ENCODE measurements at regions not wholly inside any gene's neighbourhood (a gene's known extent, or its start where the extent isn't known, plus 50 kb on each side); places are given as distances from the start of the nearest gene placed in this dataset.

DNA sequence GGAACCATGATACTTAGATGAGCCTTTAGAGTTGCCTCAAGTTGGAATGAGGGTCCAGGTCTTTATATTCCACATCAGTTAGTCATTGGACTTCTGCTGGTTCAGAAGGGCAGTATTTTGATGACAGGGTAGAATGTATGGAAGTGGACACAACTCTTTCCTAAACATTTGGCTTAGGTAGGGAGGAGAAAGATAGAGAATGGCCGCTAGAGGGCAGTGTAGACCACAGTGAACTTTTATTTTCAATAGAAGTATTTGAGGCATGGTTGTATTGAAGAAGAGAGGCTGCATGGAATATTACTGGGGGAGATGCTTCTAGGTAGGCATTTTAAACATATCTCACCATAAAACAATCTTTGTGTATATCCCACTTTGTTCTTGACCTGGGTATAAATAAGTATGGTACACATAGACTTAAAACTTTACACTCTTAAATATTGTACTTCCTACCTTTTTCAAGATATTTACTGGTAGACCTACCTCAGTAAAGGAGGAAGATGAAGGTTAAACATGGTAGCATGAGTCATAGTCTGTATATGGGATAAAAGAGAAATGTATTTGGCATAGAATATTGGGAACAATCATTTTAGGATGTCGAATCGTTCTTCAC is 497.6 kb upstream of the FAM98A start:
- no peaks in the 10 kb centered on the region for H3K27me3 ChIP-seq (ENCODE audit: insufficient read depth, low read depth, low read length)
- H3K4me3 ChIP-seq (ENCODE audit: low read length) = no peak overlapping the region
- H3K9me2 ChIP-seq (ENCODE audit: insufficient read depth, low read length) = no peaks in the 10 kb centered on the region
- TF ChIP-seq POLR2AphosphoS5 (IDR thresholded peaks at IDR 0.05) = no peak
- no peak for TF ChIP-seq EZH2 (IDR thresholded peaks at IDR 0.05; ENCODE audit: borderline replicate concordance, insufficient read depth, low read length, poor library complexity, severe bottlenecking)
- TF ChIP-seq SMC3 (conservative IDR thresholded peaks at IDR 0.05; ENCODE audit: poor library complexity) = peak; percentile 78
- TF ChIP-seq, protein P1, sequence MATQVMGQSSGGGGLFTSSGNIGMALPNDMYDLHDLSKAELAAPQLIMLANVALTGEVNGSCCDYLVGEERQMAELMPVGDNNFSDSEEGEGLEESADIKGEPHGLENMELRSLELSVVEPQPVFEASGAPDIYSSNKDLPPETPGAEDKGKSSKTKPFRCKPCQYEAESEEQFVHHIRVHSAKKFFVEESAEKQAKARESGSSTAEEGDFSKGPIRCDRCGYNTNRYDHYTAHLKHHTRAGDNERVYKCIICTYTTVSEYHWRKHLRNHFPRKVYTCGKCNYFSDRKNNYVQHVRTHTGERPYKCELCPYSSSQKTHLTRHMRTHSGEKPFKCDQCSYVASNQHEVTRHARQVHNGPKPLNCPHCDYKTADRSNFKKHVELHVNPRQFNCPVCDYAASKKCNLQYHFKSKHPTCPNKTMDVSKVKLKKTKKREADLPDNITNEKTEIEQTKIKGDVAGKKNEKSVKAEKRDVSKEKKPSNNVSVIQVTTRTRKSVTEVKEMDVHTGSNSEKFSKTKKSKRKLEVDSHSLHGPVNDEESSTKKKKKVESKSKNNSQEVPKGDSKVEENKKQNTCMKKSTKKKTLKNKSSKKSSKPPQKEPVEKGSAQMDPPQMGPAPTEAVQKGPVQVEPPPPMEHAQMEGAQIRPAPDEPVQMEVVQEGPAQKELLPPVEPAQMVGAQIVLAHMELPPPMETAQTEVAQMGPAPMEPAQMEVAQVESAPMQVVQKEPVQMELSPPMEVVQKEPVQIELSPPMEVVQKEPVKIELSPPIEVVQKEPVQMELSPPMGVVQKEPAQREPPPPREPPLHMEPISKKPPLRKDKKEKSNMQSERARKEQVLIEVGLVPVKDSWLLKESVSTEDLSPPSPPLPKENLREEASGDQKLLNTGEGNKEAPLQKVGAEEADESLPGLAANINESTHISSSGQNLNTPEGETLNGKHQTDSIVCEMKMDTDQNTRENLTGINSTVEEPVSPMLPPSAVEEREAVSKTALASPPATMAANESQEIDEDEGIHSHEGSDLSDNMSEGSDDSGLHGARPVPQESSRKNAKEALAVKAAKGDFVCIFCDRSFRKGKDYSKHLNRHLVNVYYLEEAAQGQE (IDR thresholded peaks at IDR 0.05; ENCODE audit: borderline replicate concordance) = no peak
- no peak for TF ChIP-seq EP300 (conservative IDR thresholded peaks at IDR 0.05; ENCODE audit: poor library complexity, severe bottlenecking)
- TF ChIP-seq, protein P2, sequence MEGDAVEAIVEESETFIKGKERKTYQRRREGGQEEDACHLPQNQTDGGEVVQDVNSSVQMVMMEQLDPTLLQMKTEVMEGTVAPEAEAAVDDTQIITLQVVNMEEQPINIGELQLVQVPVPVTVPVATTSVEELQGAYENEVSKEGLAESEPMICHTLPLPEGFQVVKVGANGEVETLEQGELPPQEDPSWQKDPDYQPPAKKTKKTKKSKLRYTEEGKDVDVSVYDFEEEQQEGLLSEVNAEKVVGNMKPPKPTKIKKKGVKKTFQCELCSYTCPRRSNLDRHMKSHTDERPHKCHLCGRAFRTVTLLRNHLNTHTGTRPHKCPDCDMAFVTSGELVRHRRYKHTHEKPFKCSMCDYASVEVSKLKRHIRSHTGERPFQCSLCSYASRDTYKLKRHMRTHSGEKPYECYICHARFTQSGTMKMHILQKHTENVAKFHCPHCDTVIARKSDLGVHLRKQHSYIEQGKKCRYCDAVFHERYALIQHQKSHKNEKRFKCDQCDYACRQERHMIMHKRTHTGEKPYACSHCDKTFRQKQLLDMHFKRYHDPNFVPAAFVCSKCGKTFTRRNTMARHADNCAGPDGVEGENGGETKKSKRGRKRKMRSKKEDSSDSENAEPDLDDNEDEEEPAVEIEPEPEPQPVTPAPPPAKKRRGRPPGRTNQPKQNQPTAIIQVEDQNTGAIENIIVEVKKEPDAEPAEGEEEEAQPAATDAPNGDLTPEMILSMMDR (IDR thresholded peaks at IDR 0.05; ENCODE audit: poor library complexity, severe bottlenecking) = peak; percentile 79
- no peak for TF ChIP-seq TAF1 (IDR thresholded peaks at IDR 0.05; ENCODE audit: low read depth)
- peak; percentile 83 for TF ChIP-seq RAD21 (conservative IDR thresholded peaks at IDR 0.05)
- no peak for TF ChIP-seq MXI1 (conservative IDR thresholded peaks at IDR 0.05; ENCODE audit: poor library complexity, severe bottlenecking)
- H3K9ac ChIP-seq (ENCODE audit: low read length) = no peak overlapping the region
- H3K79me2 ChIP-seq (replicated peaks; ENCODE audit: insufficient read depth, low read length) = no peaks in the 10 kb centered on the region
- H3K27ac ChIP-seq (ENCODE audit: low read length) = no peak overlapping the region
- H3F3A ChIP-seq (ENCODE audit: insufficient read depth, low read length, poor library complexity, severe bottlenecking) = no peaks in the 10 kb centered on the region
- no peaks in the 10 kb centered on the region for H3K9me3 ChIP-seq (ENCODE audit: low read length)
- H3K36me3 ChIP-seq (ENCODE audit: insufficient read depth, low read length) = no peaks in the 10 kb centered on the region
- H2AFZ ChIP-seq (ENCODE audit: low read depth, low read length) = no peak overlapping the region
- no peaks in the 10 kb centered on the region for H4K20me1 ChIP-seq (ENCODE audit: insufficient read depth)
- no peak overlapping the region for H3K4me2 ChIP-seq (ENCODE audit: low read length)

DNA sequence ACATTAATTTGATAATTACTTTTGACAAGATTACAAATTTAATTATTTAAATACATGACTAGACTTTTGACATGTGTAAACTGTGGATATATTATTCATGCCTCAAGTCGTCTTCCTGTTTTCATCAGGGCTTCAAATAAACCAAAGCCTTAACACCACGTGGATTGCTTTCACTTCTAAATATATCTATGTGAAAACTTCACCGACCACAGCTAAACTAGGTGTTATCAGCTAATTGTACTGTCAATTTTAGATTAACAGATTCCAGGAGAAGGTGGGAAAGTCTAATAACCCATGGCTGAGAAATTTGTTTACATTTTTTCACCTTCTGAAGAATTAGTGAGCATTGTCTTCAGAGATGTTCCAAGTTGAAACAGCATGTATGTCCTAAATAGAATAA is 494.7 kb upstream of the FAM98A start:
- Histone ChIP-seq H2AFZ (ENCODE audit: low read depth, low read length) (no peak overlapping the region), H3K36me3 (ENCODE audit: insufficient read depth, low read length) (no peaks in the 10 kb centered on the region), H3K9me3 (ENCODE audit: low read length) (no peaks in the 10 kb centered on the region), H3K9ac (ENCODE audit: low read length) (no peak overlapping the region), H3K9me2 (ENCODE audit: insufficient read depth, low read length) (no peaks in the 10 kb centered on the region), H3K27me3 (ENCODE audit: insufficient read depth, low read depth, low read length) (no peaks in the 10 kb centered on the region), H3K27ac (ENCODE audit: low read length) (no peak overlapping the region), H4K20me1 (ENCODE audit: insufficient read depth) (no peaks in the 10 kb centered on the region), H3K4me3 (ENCODE audit: low read length) (no peak overlapping the region), H3K4me2 (ENCODE audit: low read length) (no peak overlapping the region), H3F3A (ENCODE audit: insufficient read depth, low read length, poor library complexity, severe bottlenecking) (no peaks in the 10 kb centered on the region), H3K79me2 (replicated peaks; ENCODE audit: insufficient read depth, low read length) (no peaks in the 10 kb centered on the region)
- TF ChIP-seq SMC3 (conservative IDR thresholded peaks at IDR 0.05; ENCODE audit: poor library complexity) (no peak), POLR2AphosphoS5 (IDR thresholded peaks at IDR 0.05) (no peak), RAD21 (conservative IDR thresholded peaks at IDR 0.05) (no peak), EZH2 (IDR thresholded peaks at IDR 0.05; ENCODE audit: borderline replicate concordance, insufficient read depth, low read length, poor library complexity, severe bottlenecking) (no peak), EP300 (conservative IDR thresholded peaks at IDR 0.05; ENCODE audit: poor library complexity, severe bottlenecking) (no peak), TAF1 (IDR thresholded peaks at IDR 0.05; ENCODE audit: low read depth) (no peak), MXI1 (conservative IDR thresholded peaks at IDR 0.05; ENCODE audit: poor library complexity, severe bottlenecking) (no peak)
- TF ChIP-seq, protein P2 (IDR thresholded peaks at IDR 0.05; ENCODE audit: poor library complexity, severe bottlenecking) = no peak
- TF ChIP-seq, protein P1 (IDR thresholded peaks at IDR 0.05; ENCODE audit: borderline replicate concordance) = no peak
